DOHH2 (cell line): ENCODE measurements at regions not wholly inside any gene's neighbourhood (a gene's known extent, or its start where the extent isn't known, plus 50 kb on each side); places are given as distances from the start of the nearest gene placed in this dataset.

Experiments used
- EZH2phosphoT487 ChIP-seq: fragments of 200-600 bp; sonication (generic); IDR thresholded peaks from 2 replicates; pipeline ENCODE4 v1.6.1; 2017; ENCODE audit warnings: borderline replicate concordance, mild to moderate bottlenecking, antibody characterized with exemption, low read length, moderate library complexity, mixed read lengths
- TF ChIP-seq, protein P1 (sequence below): fragments of 200-600 bp; sonication (generic); IDR thresholded peaks from one replicate; pipeline ENCODE4 v1.5.1; 2014; ENCODE audit warnings: antibody characterized with exemption, mild to moderate bottlenecking, low read depth, low read length; ENCODE audit not compliant: poor library complexity, severe bottlenecking

- TF ChIP-seq, protein P1, sequence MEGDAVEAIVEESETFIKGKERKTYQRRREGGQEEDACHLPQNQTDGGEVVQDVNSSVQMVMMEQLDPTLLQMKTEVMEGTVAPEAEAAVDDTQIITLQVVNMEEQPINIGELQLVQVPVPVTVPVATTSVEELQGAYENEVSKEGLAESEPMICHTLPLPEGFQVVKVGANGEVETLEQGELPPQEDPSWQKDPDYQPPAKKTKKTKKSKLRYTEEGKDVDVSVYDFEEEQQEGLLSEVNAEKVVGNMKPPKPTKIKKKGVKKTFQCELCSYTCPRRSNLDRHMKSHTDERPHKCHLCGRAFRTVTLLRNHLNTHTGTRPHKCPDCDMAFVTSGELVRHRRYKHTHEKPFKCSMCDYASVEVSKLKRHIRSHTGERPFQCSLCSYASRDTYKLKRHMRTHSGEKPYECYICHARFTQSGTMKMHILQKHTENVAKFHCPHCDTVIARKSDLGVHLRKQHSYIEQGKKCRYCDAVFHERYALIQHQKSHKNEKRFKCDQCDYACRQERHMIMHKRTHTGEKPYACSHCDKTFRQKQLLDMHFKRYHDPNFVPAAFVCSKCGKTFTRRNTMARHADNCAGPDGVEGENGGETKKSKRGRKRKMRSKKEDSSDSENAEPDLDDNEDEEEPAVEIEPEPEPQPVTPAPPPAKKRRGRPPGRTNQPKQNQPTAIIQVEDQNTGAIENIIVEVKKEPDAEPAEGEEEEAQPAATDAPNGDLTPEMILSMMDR = no peak
- TF ChIP-seq EZH2phosphoT487 = no peak
Observed at GRCh38 chr10:84607523-84607922, 279.1 kb downstream of the CCSER2 start.
